ENCODE measurements at regions not wholly inside any gene's neighbourhood (a gene's known extent, or its start where the extent isn't known, plus 50 kb on each side); places are given as distances from the start of the nearest gene placed in this dataset.

DNA sequence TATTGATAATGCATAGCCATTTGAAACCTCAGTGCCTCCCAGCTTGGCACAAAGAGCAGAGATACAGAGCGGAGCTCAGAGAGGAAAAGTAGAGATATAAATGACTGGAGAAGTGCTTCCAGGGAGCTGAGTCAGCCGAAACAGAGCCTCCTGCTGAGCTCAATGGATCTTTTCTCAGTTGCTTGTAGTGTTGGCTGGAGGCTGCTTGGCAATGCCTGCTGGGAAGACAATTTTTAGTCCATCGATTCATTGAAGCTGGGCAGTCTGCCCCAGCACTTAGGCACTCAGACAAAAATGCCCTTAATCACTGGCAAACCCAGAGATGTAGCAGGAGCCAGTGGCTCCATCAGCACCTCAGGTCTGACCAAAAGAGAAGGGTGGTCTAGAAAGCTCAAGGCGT is 81.3 kb upstream of the SETBP1 start:
- intact Hi-C loops (cut with DNase I) = loop anchor here in 1 of 2 donors (10.0 kb wide), 1 partner anchor 785 kb away; no protein-coding TSS in a partner anchor
- Histone ChIP-seq H3K27ac (no peak overlapping the region), H3K4me1 (no peaks in the 10 kb centered on the region), H3K27me3 (ENCODE audit: insufficient read depth in 3 of 3, low read length in 2 of 3) (no peaks in the 10 kb centered on the region), H3K4me3 (no peak overlapping the region), H3K9me3 (no peaks in the 10 kb centered on the region), H3K36me3 (ENCODE audit: insufficient read depth in 1 of 2, low read depth in 1 of 2) (no peaks in the 10 kb centered on the region)
- 27 to 38% (median 29%) methylated on average over 4 of the region's 4 CpGs for WGBS, 3 donors
- DNase-seq = no peak
- peak; percentile 44 to 61 (median 58) for ATAC-seq
- TF ChIP-seq CTCF (IDR thresholded peaks at IDR 0.05) = no peak

DNA sequence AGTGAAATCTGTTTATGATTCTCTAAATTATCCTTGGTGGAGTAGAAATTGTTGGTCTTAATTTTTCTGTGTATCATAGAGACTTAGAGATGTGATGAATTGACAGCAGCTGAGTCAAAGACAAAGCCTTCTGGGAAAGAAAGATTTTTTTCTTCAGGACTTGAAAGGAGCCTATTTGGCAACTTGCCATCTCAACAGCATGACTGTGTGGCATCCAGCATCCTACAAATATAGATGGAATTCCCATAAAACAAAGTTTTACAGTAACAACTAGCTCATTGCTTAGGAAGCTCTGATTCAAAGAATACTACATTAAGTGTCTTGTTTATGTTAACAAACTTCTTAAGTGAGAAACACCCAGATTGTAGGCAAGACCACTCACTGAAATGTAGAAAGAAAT is 79.2 kb upstream of the SETBP1 start:
- H3K27ac ChIP-seq = no peak overlapping the region
- DNase-seq (no peak), ATAC-seq (no peak)
- no peak for TF ChIP-seq CTCF (IDR thresholded peaks at IDR 0.05)
- H3K4me1 ChIP-seq = no peaks in the 10 kb centered on the region
- H3K36me3 ChIP-seq (ENCODE audit: insufficient read depth in 1 of 2, low read depth in 1 of 2) = no peaks in the 10 kb centered on the region
- no peak overlapping the region for H3K4me3 ChIP-seq
- no peaks in the 10 kb centered on the region for H3K27me3 ChIP-seq (ENCODE audit: insufficient read depth in 3 of 3, low read length in 2 of 3)
- intact Hi-C loops (cut with DNase I) = no loop called here
- H3K9me3 ChIP-seq = no peaks in the 10 kb centered on the region

GRCh38 chr18:44602380-44602779 is 78.3 kb upstream of the SETBP1 start:
- H3K27me3 ChIP-seq (ENCODE audit: insufficient read depth in 3 of 3, low read length in 2 of 3) = no peaks in the 10 kb centered on the region
- intact Hi-C loops (cut with DNase I) = no loop called here
- H3K27ac ChIP-seq = no peak overlapping the region

DNA sequence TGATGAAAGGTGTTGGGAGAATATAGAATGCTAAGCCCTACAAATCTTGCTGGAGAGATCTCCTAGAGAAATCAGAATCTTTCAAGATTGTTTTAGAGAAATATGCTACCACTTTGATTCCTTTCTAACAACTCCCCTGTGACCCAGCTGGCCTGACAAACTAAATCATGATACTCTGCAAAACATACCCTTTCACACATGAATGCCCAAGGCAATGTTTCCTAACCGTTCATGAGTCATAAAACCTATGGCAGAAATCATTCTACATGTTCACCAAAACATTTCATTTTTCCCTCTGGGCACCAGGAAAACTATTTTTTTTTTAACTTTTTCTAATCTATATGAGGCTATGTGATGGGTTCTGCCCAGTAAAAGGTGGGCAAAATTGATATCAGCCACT is 77.8 kb upstream of the SETBP1 start:
- TF ChIP-seq CTCF (IDR thresholded peaks at IDR 0.05) = no peak
- ATAC-seq (no peak), DNase-seq (no peak)
- H3K9me3 ChIP-seq = no peaks in the 10 kb centered on the region
- no peaks in the 10 kb centered on the region for H3K27me3 ChIP-seq (ENCODE audit: insufficient read depth in 3 of 3, low read length in 2 of 3)
- WGBS, 3 donors = 69 to 86% (median 69%) methylated on average over 1 of the region's 1 CpG
- no peak overlapping the region for H3K27ac ChIP-seq
- intact Hi-C loops (cut with DNase I) = no loop called here
- H3K4me3 ChIP-seq = no peak overlapping the region
- no peaks in the 10 kb centered on the region for H3K36me3 ChIP-seq (ENCODE audit: insufficient read depth in 1 of 2, low read depth in 1 of 2)
- no peaks in the 10 kb centered on the region for H3K4me1 ChIP-seq

More at GRCh38 chr18:44602380-44602779, 78.3 kb upstream of the SETBP1 start:
- Histone ChIP-seq H3K36me3 (ENCODE audit: insufficient read depth in 1 of 2, low read depth in 1 of 2) (no peaks in the 10 kb centered on the region), H3K4me1 (no peaks in the 10 kb centered on the region), H3K9me3 (no peaks in the 10 kb centered on the region), H3K4me3 (no peak overlapping the region)
- no peak for DNase-seq
- WGBS, 3 donors = 85 to 91% (median 89%) methylated on average over 2 of the region's 2 CpGs
- no peak for TF ChIP-seq CTCF (IDR thresholded peaks at IDR 0.05)
- ATAC-seq = no peak

DNA sequence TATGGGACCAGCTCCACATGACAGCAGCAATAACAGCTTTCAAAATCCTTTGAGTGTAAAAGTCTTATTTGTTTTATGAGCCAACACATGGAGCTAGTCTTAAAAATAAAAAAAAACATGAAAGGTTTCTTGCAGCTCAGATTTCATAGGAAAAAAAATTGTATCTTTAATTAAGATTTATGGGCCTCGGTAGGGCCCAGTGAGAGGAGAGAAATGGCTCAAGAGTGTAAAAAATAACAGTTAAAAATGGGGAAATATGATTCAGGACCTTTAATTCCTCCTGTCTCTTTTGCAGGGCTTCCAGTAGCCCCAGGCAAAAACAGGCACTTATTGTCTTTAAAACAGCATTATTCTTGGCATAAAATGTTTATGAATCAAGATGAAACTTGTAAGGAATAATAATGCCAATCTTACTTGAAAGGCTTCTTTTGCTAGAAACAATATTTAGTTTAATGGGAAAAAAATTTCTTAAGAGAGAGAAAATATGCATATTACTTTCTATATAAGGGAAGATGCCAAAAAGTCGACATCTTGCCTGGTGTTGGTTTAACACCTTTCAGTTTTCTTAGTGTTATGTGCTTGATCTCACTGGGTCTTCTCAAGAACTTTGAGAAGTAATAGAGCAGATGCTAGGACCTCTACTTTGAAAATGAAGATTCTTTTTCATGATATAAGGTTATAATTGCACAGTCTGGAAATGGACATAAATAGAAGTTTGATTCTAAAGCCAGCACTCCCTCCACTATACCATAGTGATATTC is 71.3 kb upstream of the SETBP1 start:
- Histone ChIP-seq H3K4me3 (no peak overlapping the region), H3K36me3 (ENCODE audit: insufficient read depth in 1 of 2, low read depth in 1 of 2) (no peaks in the 10 kb centered on the region), H3K9me3 (no peaks in the 10 kb centered on the region), H3K27ac (no peak overlapping the region), H3K27me3 (ENCODE audit: insufficient read depth in 3 of 3, low read length in 2 of 3) (no peaks in the 10 kb centered on the region), H3K4me1 (no peaks in the 10 kb centered on the region)
- ATAC-seq (no peak), DNase-seq (no peak)
- no peak for TF ChIP-seq CTCF (IDR thresholded peaks at IDR 0.05)
- intact Hi-C loops (cut with DNase I) = no loop called here
- WGBS, 3 donors = 40 to 53% (median 43%) methylated on average over 2 of the region's 2 CpGs
